SIG-M5 treated with dmso at 0.1 percent for 504 hours (cell line): ENCODE measurements at regions not wholly inside any gene's neighbourhood (a gene's known extent, or its start where the extent isn't known, plus 50 kb on each side); places are given as distances from the start of the nearest gene placed in this dataset.
"Not testable (repeated sequence)": the region's sequence is repeated elsewhere in the genome, so short reads cannot be mapped to it uniquely, and the experiment has no call there.

Experiments
- DNase-seq: peaks from one replicate; lab custom pipeline; 2025; ENCODE audit not compliant: unreplicated experiment; lab: John Stamatoyannopoulos, UW

DNA sequence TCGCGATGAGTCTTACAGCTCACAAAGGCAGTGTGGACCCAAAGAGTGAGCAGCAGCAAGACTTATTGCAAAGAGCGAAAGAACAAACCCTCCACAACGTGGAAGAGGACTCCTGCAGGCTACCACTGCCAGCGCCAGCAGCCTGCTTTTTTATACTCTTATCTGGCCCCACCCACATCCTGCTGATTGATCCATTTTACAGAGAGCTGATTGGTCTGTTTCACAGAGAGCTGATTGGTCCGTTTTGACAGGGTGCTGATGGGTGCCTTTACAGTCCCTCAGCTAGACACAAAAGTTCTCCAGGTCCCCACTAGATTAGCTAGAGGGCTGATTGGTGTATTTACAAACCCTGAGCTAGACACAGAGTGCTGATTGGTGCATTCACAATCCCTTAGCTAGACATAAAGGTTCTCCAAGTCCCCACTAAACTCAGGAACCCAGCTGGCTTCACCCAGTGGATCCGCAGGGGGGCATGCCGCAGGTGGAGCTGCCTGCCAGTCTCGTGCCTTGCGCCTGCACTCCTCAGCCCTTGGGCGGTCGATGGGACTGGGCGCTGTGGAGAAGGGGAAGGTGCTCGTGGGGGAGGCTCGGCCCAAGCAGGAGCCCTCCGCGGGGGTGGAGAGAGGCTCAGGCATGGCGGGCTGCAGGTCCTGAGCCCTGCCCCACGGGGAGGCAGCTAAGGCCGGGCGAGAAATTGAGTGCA is 75.7 kb downstream of the QDPR start:
- DNase-seq = not testable (repeated sequence)

DNA sequence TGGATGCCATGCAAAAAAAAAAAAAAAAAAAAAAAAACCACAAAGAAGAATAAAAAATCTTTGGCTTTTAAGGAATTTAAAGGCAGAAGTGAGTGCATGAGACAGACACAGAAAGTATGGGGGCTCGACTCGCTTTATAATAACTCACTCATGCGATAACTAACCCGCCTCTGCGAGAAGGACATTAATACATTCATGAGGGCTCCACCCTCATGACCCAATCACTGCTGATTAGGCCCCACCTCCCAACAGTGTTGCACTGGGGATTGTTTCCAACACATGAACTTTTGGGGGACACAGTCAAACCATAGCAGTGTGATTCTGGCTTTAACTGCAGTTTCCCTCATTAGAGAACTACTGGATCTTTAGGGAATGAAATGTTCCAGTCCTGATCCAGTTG is 78.1 kb downstream of the QDPR start:
- no peak for DNase-seq

DNA sequence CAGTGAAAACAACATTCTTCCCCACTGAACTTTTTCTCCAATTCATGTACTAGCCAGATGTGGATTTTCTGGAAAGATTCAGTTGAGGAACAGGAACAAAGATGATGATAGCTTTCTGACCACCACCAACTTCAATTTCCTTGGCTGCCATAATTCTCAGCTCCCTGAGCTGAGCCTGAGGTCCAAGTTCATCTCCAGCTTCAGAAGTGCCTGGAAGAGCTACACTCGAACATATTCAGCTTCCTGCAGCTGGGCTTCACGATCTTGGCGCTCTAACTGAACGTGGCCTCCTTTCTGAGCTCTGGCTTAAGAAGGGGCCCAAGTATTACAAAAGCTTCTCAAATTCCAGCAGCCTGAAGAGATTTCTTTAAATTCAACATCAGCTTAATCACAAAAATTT is 83.9 kb downstream of the QDPR start:
- DNase-seq = no peak

DNA sequence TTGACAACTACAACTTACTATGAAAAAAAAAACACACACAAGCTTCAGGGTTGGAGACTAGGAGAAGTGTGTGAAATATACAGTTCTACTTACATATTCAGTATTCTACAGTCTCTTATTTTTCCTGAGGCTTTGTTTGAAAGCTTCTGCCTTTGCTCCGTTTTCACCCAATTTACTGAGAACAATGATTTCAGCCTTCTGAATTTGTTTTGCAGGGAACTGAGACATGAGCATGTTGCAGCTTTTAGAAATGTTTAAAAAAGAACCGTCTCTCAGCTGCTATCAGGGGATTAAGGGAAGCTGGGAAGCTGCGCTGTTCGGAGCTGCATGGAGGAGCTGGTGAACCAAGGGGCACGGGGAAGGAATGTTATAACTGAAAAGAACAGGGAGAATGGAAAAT is 85.7 kb downstream of the QDPR start:
- no peak for DNase-seq

DNA sequence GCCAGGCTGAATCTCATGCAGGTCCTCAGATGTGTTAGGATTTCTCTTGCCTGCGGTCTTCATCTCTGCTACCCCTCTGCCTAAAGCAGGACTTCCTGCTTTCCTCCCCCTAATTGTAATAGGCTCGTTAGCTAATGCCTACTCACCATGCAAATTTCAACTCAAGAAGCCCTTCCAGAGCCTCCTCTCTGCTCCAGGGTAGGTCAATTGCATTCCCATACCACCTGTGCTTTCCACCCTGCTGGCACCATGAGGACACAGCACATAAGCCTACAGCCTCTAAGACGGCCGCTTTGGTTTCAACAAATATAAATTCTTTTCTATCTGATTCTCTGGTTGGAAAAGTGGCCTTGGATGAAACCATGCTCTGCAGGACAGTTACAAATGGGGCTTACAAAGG is 93.9 kb downstream of the QDPR start:
- no peak for DNase-seq

DNA sequence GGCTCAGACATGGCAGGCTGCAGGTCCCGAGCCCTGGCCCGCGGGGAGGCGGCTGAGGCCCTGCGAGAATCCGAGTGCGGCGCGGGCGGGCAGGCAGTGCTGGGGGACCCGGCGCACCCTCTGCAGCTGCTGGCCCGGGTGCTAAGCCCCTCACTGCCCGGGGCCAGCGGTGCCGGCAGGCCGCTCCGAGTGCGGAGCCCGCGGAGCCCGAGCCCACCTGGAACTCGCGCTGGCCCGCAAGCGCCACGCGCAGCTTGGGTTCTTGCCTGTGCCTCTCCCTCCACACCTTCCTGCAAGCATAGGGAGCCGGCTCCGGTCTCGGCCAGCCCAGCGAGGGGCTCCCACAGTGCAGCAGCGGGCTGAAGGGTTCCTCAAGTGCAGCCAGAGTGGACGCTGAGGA is 97.5 kb downstream of the QDPR start:
- no peak for DNase-seq

DNA sequence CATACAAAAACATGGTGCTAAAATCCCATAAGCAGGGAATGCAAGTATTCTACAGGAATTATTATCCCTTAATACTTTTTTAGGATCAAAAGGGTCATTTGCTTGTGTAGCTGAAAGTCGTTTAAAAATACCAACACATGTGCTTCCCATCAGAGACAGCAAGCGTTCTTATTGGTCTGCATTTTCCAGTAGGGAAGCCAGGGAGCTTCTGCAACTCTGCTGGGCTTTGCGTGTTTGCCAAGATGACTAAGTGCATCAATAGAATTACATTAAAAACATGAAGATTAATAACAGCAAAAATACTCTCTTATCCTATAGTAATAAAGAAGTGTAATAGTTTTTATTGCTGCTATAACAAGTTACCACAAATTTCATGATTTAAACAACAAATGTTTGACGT is 111.2 kb downstream of the QDPR start:
- no peak for DNase-seq

DNA sequence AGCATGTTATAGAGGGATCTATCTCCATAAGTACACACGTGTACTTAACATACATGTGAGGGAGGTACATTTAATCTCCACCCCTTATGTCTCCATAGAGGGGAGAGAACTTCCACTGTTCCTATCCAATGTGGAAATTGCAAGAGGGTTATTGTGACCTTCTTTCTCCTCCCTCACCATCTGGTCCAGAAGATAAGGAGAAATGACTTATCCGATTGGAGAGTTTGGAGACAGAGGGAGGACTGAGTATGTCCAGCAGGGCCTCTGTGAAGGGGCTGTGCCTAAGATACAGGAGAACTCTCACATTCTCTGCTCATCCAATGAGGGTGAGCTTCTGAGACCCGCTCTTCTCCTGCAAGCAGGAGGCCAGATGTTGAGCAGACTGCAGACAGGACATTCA is 113.1 kb downstream of the QDPR start:
- no peak for DNase-seq

DNA sequence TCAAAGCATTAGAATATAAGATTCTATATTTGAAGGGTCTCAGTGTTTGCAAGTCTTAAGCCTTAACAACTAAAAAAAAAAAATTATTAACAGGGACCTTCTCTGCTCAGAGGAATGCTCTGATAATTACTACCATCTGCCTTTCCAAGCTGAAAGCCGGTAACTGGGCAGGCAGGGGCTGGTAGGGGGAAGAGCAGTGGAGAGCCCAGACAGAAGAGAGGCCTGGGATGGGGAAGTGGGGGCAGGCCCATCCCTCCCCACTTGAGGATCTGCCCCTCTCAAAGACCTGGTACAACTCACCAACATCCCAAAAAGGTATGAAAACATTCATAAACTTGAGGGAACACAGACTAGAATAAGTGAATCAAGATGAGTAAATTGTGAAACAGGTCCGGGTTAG is 113.9 kb downstream of the QDPR start:
- no peak for DNase-seq

DNA sequence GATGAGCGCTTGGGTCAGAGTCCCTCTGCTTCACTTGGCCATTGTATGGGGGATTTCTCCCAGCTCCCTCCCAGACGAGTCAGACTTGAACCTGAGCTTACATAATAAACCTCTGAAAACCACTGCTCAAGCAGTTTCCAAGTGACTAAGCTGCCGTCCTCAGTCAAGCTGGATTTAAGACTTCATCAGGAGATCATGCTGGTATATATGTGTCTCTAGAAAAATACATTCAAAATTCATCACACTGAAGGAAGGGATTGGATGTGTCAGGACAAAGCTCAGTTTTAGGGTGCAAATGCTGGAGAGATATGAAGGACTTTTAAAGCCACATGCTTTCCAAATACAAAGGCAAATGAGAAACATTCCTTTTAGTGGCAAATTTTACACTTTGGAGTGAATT is 114.3 kb downstream of the QDPR start:
- no peak for DNase-seq

DNA sequence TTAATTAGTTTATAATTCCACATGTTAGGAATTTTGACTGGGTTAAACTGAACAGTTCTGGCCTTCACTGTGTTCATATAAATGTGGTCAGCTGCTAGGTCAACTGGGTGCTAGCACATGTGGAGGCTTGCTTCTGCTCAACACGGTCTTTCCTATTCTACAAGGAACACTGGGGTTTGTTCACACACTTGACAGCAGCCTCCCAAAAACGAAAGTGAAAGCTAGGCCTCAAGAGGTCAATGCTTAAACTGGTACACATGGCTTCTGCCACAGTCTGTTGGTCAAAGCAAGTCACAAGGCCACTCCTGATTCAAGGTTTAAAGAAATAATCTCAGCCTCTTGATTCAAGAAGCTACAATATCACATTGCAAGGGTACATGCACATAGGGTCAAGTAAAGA is 126.5 kb downstream of the QDPR start:
- DNase-seq = no peak

DNA sequence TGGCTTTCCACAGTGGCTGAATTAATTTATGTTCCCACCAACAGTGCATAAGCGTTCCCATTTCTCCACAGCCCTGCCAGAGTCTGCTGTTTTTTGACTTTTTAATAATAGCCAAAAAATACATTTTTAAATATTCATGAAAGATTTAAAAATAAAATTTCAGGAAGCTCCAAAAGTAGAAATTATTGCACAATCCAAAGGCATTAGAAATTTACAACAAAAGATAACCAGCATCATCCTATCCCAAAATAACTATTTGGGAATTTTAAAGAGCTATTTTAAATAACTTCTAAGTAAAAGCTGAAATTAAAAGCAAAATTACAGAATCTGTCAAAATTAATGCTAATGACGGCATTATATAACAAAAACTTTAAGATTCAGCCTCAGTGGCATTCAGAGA is 131.5 kb downstream of the QDPR start:
- no peak for DNase-seq

DNA sequence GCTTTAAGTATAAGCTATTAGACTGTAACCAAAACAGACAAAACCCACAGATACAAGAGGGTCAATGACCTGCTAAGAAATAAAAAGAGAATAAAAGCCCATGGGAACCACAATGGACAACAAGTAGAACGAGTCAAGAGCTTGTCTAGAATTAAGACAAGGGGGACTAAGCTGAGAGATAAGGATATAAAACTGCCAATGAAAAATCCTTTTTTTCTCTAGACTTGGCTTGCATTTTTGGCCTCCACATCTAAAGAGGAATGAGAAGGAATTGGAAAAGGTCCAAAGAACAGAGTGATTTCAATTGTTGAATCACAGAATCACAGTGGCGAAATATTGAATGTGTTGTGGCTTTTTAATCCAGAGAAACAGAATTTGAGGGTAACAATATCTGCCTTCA is 135.7 kb downstream of the QDPR start:
- DNase-seq = no peak

DNA sequence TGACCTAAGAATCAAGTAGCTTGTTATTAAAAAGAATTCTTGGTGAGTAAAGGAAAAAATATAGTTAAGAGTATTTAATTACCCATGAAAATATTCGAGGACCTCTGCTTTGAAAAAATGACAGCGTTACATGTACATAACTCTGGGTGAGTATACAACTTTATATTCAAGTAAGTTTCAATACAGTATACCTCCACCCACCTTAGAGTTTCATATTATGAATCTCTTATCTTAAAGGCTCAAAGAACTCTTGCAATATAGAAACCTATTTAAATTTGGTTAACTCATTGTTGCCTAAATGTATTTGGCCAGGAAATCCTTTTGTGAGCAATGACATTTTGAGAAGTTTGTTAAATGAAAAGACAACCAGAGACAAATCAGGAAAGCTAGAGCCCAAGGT is 138.2 kb downstream of the QDPR start:
- no peak for DNase-seq

DNA sequence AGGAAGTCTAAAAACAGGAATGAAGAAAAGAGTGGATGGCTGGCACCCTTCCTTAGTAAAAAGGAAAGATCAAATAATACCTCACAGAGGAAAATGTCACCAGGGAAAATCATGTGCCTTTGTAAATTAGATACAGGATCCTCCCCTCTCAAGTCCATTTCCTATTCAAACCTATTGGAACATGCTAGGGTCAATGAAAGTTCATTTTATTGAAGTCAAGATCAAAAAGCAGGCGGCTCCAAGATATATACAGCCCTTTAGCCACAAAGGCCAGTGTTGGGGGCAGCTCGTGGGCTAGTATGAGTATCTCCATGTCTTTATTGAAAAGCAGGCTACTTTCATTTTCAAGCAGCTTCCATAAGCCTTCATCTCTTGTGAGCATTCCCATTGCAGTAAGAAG is 141.1 kb downstream of the QDPR start:
- no peak for DNase-seq

DNA sequence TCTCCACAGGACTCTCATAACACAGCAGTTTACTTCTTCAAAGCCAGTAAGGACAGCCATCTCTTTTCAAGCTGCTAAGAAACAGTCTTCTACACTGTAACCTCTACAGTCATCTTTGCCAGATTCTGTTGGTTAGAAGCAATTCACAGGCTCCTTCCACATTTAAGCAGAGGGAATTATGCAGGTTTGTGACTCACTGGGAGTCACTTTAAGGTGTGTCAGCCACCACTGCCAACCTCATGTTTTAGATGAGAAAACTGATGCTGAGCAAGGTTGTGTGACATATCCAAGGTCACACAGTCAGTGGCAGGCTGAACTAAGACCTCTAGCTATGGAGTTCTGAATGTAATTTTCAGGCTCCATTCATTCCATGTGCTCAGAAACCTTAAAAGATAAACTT is 143.5 kb downstream of the QDPR start:
- no peak for DNase-seq

DNA sequence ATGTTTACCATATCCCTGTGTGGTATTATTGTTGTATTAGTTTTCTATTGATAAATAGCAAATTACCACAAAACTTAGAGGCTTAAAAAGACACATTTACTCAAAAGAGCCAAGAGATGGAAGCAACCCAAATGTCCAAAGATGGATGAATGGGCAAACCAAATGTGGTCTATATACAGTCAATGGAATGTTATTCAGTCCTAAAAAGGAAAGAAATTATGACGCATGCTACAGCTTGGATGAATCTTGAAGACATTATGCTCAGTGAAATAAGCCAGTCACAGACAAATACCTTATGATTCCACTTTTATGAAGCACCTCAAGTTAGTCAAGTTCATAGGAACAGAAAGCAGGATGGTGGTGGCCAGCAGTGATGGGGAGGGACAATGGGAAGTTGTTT is 144.7 kb downstream of the QDPR start:
- DNase-seq = no peak

DNA sequence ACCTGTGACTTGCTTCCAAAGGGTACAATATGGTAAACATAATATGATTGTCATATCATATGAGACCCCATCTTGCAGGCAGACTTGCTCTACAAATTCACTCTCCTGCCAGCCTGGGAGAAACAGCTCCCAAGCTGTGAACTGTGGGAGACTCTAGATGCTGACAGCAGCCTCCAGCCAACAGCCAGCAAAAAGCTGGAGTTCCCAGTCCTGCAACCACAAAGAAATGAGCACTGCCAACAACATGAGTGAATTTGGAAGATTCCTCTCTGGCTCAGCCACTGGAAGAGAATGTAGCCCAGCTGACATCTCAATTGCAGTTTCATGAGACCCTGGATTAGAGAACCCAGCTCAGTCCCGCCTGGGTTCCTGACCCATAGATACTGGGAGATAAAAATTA is 145.4 kb downstream of the QDPR start:
- no peak for DNase-seq

DNA sequence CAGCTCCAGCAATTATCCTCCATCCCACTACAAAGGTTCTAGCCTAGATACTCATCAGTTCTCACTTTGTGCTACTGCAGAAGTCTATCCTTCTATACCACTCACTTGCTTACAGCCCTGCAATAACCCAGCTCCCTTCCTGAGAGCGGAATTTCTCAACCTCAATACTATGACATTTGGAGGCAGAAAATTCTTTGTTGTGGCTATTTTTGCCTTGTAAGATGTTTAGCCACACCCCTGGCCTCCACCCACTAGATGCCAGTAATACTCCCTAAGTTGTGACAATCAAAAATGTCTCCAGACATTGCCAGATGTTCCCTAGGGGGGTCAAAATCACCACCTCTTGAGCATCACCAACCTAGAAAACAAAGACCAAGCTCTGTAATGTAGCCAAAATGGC is 149.5 kb downstream of the QDPR start:
- DNase-seq = no peak

DNA sequence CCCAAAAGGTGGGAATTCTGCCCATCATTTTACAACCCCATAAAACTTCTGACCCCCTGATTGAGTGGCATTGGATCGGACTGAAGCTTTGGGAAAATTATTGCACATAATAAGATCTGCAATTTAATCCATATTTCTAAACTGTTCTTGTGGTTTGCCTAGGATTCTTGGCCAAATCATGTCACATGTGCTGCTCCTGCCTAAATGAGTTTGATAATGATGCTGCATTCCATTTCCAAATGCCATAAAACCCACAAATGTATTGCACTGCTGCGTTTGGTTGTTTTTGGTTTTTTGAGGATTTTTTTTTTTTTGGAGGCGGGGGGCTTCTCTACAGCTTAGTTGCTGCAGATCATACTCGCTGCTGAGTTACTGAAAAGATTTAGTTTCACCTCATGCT is 153.6 kb downstream of the QDPR start:
- DNase-seq = no peak

DNA sequence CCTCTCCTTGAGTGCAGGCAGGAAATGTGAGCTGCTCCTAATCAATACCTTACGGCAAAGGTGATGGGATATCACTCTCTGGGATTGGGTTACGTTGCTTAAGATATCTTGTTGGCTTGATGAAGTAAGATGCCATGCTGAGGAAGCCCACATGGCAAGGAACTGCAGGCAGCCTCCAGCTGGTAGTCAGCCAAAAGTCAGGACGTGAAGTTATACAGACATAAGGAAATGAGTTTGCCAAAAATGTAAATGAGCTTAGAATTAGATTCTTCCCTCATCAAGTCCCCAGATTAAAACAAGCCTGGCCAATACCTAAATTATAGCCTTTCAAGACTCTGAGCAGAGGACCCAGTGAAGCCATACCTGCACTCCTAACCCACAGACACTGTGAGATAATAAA is 155.0 kb downstream of the QDPR start:
- no peak for DNase-seq

DNA sequence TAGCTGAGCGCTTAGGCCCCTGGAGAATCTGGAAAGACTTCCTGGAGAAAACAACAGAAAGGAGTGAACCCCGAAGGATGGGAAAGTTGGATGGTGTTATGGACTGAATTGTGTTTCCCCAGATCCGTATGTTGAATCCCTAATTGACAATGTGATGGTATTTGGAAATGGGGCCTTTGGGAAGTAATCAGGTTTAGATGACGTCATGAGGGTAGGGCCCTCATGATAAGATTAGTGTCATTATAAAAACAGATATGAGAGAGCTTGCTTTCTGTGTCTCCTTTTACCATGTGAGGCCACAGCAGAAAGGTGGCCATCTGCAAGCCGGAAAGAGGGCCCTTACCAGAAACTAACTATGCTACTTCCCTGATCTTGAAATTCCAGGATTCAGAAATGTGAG is 159.5 kb downstream of the QDPR start:
- no peak for DNase-seq

DNA sequence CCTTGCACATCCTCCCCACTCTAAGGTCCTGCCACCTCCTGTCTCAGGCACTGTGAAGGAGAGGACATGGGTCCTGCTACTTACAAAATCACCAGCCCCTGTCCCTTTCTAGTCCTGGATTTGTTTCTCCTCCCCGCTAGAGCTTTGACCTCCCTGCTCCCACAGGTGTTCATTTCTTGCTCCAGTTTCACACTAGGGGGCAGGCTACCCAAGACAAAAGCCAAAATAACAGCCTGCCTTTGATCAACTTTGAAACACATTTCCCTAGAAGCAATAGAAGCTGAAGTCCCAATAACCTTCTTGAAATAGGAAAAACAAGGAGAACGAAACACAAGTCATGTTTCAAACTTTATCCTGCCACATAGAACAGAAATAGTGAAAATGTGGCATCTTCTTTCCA is 164.4 kb downstream of the QDPR start:
- DNase-seq = no peak

DNA sequence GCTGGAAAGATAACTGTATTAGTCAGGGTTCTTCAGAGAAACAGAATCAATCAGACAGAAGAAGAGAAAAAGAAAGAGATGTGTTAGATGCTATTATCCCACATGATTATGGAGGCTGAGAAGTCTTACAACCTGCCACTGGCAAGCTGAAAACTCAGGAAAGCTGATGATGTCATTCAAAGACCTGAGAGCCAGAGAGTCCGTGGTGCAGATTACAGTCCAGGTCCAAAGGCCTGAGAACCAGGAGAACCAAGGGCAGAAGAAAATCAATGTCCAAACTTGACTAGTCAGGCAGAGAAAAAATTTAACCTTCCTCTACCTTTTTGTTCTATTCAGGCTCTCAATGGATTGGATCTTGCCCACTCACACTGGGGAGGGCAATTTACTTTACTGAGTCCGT is 172.5 kb downstream of the QDPR start:
- no peak for DNase-seq
